ENCODE measurements at regions not wholly inside any gene's neighbourhood (a gene's known extent, or its start where the extent isn't known, plus 50 kb on each side); places are given as distances from the start of the nearest gene placed in this dataset.

DNA sequence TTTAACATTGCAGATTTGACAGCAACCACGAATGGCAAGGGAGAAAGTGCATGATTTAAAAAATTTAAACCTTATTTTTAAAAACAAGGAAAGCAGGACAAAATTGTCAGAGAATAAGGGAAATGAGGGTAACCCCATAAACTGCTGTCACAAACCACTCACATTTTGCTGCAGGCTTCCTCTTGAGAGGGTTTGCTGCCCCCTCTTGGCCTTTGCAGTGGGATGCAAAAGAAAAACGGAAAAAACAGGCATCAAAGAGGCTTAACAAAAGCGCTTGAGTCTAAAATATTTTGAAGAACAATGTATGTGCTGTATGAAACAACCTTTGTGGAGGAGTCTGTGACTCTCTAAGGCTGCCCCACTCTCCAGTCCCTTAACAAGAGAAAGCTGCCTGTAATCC lies 91.6 kb downstream of the TMX3 start:
- no peak for ATAC-seq (ENCODE audit: low read depth)
- ChIA-PET POLR2A (no interaction called here), CTCF (no interaction called here)
- intact Hi-C loops (cut with micrococcal nuclease) = loop anchor here (1.0 kb wide), 1 partner anchor 1406 kb away; no protein-coding TSS in a partner anchor
- Mint-ChIP-seq H3K4me3 (no peak overlapping the region), H3K27me3 (no peaks in the 10 kb centered on the region), H3K4me1 (no peaks in the 10 kb centered on the region), H3K9me3 (no peaks in the 10 kb centered on the region), H3K36me3 (ENCODE audit: low read depth) (no peaks in the 10 kb centered on the region), H3K27ac (no peak overlapping the region)
- TF ChIP-seq, protein P1, sequence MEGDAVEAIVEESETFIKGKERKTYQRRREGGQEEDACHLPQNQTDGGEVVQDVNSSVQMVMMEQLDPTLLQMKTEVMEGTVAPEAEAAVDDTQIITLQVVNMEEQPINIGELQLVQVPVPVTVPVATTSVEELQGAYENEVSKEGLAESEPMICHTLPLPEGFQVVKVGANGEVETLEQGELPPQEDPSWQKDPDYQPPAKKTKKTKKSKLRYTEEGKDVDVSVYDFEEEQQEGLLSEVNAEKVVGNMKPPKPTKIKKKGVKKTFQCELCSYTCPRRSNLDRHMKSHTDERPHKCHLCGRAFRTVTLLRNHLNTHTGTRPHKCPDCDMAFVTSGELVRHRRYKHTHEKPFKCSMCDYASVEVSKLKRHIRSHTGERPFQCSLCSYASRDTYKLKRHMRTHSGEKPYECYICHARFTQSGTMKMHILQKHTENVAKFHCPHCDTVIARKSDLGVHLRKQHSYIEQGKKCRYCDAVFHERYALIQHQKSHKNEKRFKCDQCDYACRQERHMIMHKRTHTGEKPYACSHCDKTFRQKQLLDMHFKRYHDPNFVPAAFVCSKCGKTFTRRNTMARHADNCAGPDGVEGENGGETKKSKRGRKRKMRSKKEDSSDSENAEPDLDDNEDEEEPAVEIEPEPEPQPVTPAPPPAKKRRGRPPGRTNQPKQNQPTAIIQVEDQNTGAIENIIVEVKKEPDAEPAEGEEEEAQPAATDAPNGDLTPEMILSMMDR (IDR thresholded peaks at IDR 0.05) = no peak
- DNase-seq = no peak

DNA sequence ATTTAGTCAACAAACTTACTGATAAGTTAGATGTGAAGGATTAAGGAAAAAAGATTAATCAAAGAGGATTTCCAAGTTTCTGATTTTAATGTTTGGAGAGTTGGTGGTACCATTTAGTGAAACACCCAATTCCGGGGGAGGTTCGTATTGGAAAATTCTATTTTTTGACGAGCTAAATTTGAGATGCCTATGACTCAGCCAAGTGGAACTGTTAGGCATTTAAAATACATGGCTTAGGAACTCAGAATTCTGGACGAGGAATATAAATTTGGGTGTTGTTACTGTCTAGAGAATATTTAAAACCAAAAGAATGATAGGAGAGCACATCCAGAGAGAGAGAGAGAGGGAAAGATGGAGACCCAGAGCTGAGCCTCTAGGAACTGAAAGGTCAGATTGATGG lies 103.6 kb downstream of the TMX3 start:
- ChIA-PET CTCF (no interaction called here), POLR2A (interaction anchor here (0.5 kb wide), 1 partner anchor 1095 kb away, joined by 6 read pairs; no protein-coding TSS in a partner anchor)
- H3K9me3 Mint-ChIP-seq = no peaks in the 10 kb centered on the region

DNA sequence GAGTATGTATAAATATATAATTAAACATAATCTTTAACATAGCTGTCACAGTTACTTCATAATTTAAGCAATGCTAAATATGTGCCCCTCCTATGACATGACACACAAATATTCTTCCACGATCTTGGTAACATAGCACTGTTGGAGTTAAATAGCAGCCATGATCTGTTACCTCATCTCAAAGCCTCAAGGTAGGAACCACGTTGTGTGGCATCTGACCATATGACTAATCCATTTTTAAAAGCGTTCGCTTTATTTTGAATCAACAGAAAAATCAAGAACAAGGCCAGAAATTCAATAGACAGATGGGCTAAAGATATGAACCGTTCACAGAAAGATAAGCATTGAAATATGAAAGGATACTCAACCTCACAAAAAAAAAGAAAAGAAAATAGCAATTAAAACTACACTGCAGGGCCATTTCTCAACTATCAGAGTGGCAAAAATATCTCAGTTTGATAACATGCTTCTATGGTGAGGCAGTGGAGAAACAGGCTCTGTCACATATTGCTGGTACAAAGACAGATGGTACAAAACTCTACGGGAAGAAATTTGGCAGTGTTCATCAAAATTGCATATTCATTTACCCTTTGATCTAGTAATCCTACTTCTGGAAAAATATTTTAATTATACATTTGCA lies 105.9 kb downstream of the TMX3 start:
- Mint-ChIP-seq H3K27ac (no peak overlapping the region), H3K9me3 (no peaks in the 10 kb centered on the region), H3K4me3 (no peak overlapping the region), H3K4me1 (no peaks in the 10 kb centered on the region), H3K27me3 (no peaks in the 10 kb centered on the region), H3K36me3 (ENCODE audit: low read depth) (no peaks in the 10 kb centered on the region)
- ATAC-seq (ENCODE audit: low read depth) = no peak
- ChIA-PET POLR2A (no interaction called here), CTCF (no interaction called here)
- intact Hi-C loops (cut with micrococcal nuclease) = no loop called here
- DNase-seq = no peak
- TF ChIP-seq, protein P1 (IDR thresholded peaks at IDR 0.05) = no peak

More for the DNA sequence above, 103.6 kb downstream of the TMX3 start:
- H3K36me3 Mint-ChIP-seq (ENCODE audit: low read depth) = no peaks in the 10 kb centered on the region
- H3K27me3 Mint-ChIP-seq = no peaks in the 10 kb centered on the region
- no peaks in the 10 kb centered on the region for H3K4me1 Mint-ChIP-seq
- ATAC-seq (ENCODE audit: low read depth) (no peak), DNase-seq (no peak)
- no peak overlapping the region for H3K4me3 Mint-ChIP-seq
- H3K27ac Mint-ChIP-seq = no peak overlapping the region
- intact Hi-C loops (cut with micrococcal nuclease) = no loop called here
- TF ChIP-seq, protein P1 (IDR thresholded peaks at IDR 0.05) = no peak

DNA sequence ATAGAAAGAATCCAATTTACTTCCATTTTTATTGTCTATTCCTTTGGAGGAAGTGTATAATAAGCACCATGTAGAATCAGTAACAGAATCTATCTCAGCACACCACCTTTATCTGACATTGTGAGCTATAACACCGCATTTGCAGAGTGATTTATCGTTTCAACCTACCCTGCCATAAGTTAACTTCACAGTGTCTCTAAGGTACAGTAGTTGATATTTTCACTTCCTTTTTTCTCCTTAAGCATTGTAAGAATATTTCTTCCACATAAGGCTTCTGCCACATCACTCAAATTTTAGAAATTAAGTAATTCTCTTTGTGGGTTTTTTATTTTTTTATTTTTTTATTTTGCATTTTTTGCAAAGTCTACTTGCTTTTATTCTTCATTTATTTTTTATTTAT lies 107.1 kb downstream of the TMX3 start:
- Mint-ChIP-seq H3K36me3 (ENCODE audit: low read depth) (no peaks in the 10 kb centered on the region), H3K9me3 (no peaks in the 10 kb centered on the region), H3K4me3 (no peak overlapping the region), H3K27ac (no peak overlapping the region), H3K27me3 (no peaks in the 10 kb centered on the region), H3K4me1 (no peaks in the 10 kb centered on the region)
- TF ChIP-seq, protein P1 (IDR thresholded peaks at IDR 0.05) = no peak
- no peak for DNase-seq
- POLR2A ChIA-PET = no interaction called here
- CTCF ChIA-PET = no interaction called here
- intact Hi-C loops (cut with micrococcal nuclease) = no loop called here
- no peak for ATAC-seq (ENCODE audit: low read depth)

DNA sequence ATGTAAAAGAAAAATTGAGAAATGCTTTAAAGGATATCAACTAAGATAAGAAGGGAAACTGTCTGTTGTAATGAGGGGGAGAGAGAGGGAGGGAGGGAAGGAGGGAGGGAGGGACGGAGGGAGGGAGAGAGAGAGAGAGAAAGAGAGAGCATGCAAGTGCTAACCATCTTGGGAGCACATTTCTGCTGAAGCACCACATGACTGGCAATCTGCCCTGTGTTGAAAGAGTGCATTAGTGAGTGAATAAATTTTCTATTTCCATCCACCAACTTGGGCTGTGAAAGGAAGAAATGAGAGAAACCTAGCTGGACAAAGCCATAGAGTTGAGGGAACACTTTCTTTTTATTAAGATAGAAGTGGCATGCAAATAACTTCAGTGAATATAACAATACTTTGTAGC lies 110.7 kb downstream of the TMX3 start:
- Mint-ChIP-seq H3K9me3 (no peaks in the 10 kb centered on the region), H3K27ac (no peak overlapping the region), H3K4me3 (no peak overlapping the region), H3K27me3 (no peaks in the 10 kb centered on the region), H3K4me1 (no peaks in the 10 kb centered on the region), H3K36me3 (ENCODE audit: low read depth) (no peaks in the 10 kb centered on the region)
- no peak for DNase-seq
- ATAC-seq (ENCODE audit: low read depth) = no peak
- TF ChIP-seq, protein P1 (IDR thresholded peaks at IDR 0.05) = no peak
- intact Hi-C loops (cut with micrococcal nuclease) = no loop called here
- CTCF ChIA-PET = no interaction called here
- POLR2A ChIA-PET = no interaction called here
